Ishikawa (cell line): ENCODE measurements at regions not wholly inside any gene's neighbourhood (a gene's known extent, or its start where the extent isn't known, plus 50 kb on each side); places are given as distances from the start of the nearest gene placed in this dataset.

Experiments used
- CEBPB ChIP-seq: IDR thresholded peaks from 2 replicates; pipeline ENCODE4 v1.6.1; 2012
- CREB1 ChIP-seq: IDR thresholded peaks from 2 replicates; pipeline ENCODE4 v1.6.1; 2012; ENCODE audit warnings: low read depth
- EGR1 ChIP-seq: IDR thresholded peaks from 2 replicates; pipeline ENCODE4 v1.6.1; 2012
- EP300 ChIP-seq: IDR thresholded peaks from 2 replicates; pipeline ENCODE4 v1.6.1; 2012; ENCODE audit warnings: borderline replicate concordance
- MAX ChIP-seq: IDR thresholded peaks from 2 replicates; pipeline ENCODE4 v1.6.1; 2012
- RAD21 ChIP-seq: IDR thresholded peaks from 2 replicates; pipeline ENCODE4 v1.6.1; 2012; ENCODE audit warnings: low read depth
- REST ChIP-seq: IDR thresholded peaks from 2 replicates; pipeline ENCODE4 v1.6.1; 2012; ENCODE audit warnings: low read depth, mild to moderate bottlenecking
- TCF12 ChIP-seq: IDR thresholded peaks from 2 replicates; pipeline ENCODE4 v1.6.1; 2012; ENCODE audit warnings: low read depth
- USF1 ChIP-seq: IDR thresholded peaks from 2 replicates; pipeline ENCODE4 v1.6.1; 2012
- YY1 ChIP-seq: IDR thresholded peaks from 2 replicates; pipeline ENCODE4 v1.6.1; 2012; ENCODE audit warnings: low read depth

DNA sequence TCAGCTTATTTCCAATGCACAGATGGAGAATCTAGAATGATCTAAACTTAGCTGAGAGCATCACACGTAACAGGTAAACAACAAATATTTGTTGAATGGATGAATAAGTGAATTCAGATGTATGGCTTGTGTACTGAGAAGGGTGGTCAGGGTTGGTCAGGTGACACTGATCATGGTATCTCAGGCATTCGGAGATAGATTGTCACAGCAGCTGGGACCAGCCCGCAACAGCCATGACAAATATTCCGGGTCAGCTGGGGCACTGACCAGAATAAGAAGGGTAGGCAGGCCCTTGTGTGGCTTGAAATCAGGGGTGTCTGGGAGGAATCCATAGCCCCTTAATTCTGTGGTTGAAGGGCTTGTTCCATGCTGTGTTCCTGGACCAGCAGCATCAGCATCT lies 159.4 kb upstream of the ARX start:
- no peak for TF ChIP-seq REST
- no peak for TF ChIP-seq MAX
- TF ChIP-seq TCF12 = no peak
- no peak for TF ChIP-seq EP300
- no peak for TF ChIP-seq CREB1
- no peak for TF ChIP-seq RAD21
- no peak for TF ChIP-seq CEBPB
- no peak for TF ChIP-seq USF1
- TF ChIP-seq YY1 = no peak
- no peak for TF ChIP-seq EGR1
